ENCODE measurements at regions not wholly inside any gene's neighbourhood (a gene's known extent, or its start where the extent isn't known, plus 50 kb on each side); places are given as distances from the start of the nearest gene placed in this dataset.
"Not testable (repeated sequence)": the region's sequence is repeated elsewhere in the genome, so short reads cannot be mapped to it uniquely, and the experiment has no call there.

GRCh38 chr22:25348391-25348790 is 129.0 kb downstream of the CRYBB2 start:
- 100% methylated on average over 1 of the region's 2 CpGs for WGBS (ENCODE audit: insufficient coverage)
- H3K9me3 ChIP-seq (ENCODE audit: control insufficient read depth, insufficient read depth, low read length) = no peaks in the 10 kb centered on the region
- H3K36me3 ChIP-seq (ENCODE audit: control insufficient read depth, insufficient read depth, low read length) = peaks cover 40% of the 10 kb centered on the region
- no peaks in the 10 kb centered on the region for H3K27me3 ChIP-seq (ENCODE audit: control insufficient read depth, insufficient read depth, low read length)
- H3K4me3 ChIP-seq (ENCODE audit: low read depth, low read length) = no peak overlapping the region
- H3K27ac ChIP-seq (ENCODE audit: low read depth, low read length) = no peak overlapping the region
- no peaks in the 10 kb centered on the region for H3K4me1 ChIP-seq (ENCODE audit: control insufficient read depth, insufficient read depth, low read length)
- no peak for DNase-seq (ENCODE audit: low read depth in 4 of 6, low spot score in 6 of 6)

DNA sequence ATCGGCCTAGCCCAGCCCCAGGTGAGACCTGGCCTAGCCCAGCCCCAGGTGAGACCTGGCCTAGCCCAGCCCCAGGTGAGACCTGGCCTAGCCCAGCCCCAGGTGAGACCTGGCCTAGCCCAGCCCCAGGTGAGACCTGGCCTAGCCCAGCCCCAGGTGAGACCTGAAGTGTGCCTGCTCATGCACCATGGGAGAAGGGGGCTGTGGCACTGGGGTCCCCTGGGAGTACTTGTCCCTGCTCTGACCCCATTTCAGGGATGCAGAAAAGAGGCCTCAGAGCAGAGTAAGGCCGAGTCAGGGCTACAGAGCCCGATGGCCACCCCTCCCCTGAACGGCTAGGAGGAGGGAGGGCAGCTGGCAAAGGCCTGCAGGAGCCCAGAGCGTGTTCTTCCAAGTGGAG is 129.6 kb downstream of the CRYBB2 start:
- not testable (repeated sequence) for H3K27ac ChIP-seq (ENCODE audit: low read depth, low read length); DNase-seq (ENCODE audit: low read depth in 4 of 6, low spot score in 6 of 6); H3K4me3 ChIP-seq (ENCODE audit: low read depth, low read length); H3K4me1 ChIP-seq (ENCODE audit: control insufficient read depth, insufficient read depth, low read length); H3K27me3 ChIP-seq (ENCODE audit: control insufficient read depth, insufficient read depth, low read length); H3K9me3 ChIP-seq (ENCODE audit: control insufficient read depth, insufficient read depth, low read length)
- H3K36me3 ChIP-seq (ENCODE audit: control insufficient read depth, insufficient read depth, low read length) = peaks cover 46% of the 10 kb centered on the region
- WGBS (ENCODE audit: insufficient coverage) = 93% methylated on average over 3 of the region's 5 CpGs

- no peak overlapping the region for H3K4me3 ChIP-seq (ENCODE audit: low read depth, low read length)
- no peak for DNase-seq (ENCODE audit: low read depth in 4 of 6, low spot score in 6 of 6)
- H3K27ac ChIP-seq (ENCODE audit: low read depth, low read length) = no peak overlapping the region
- 87% methylated on average over 26 of the region's 26 CpGs for WGBS (ENCODE audit: insufficient coverage)
- H3K27me3 ChIP-seq (ENCODE audit: control insufficient read depth, insufficient read depth, low read length) = no peaks in the 10 kb centered on the region
- H3K4me1 ChIP-seq (ENCODE audit: control insufficient read depth, insufficient read depth, low read length) = no peaks in the 10 kb centered on the region
- no peaks in the 10 kb centered on the region for H3K9me3 ChIP-seq (ENCODE audit: control insufficient read depth, insufficient read depth, low read length)
- H3K36me3 ChIP-seq (ENCODE audit: control insufficient read depth, insufficient read depth, low read length) = peaks cover 59% of the 10 kb centered on the region
These were observed 131.1 kb downstream of the CRYBB2 start for GRCh38 chr22:25350551-25350971.

GRCh38 chr22:25351631-25352293 is 132.3 kb downstream of the CRYBB2 start:
- H3K4me3 ChIP-seq (ENCODE audit: low read depth, low read length) = no peak overlapping the region
- H3K36me3 ChIP-seq (ENCODE audit: control insufficient read depth, insufficient read depth, low read length) = peaks cover 60% of the 10 kb centered on the region
- no peaks in the 10 kb centered on the region for H3K4me1 ChIP-seq (ENCODE audit: control insufficient read depth, insufficient read depth, low read length)
- no peaks in the 10 kb centered on the region for H3K27me3 ChIP-seq (ENCODE audit: control insufficient read depth, insufficient read depth, low read length)
- no peak overlapping the region for H3K27ac ChIP-seq (ENCODE audit: low read depth, low read length)
- no peak for DNase-seq (ENCODE audit: low read depth in 4 of 6, low spot score in 6 of 6)
- no peaks in the 10 kb centered on the region for H3K9me3 ChIP-seq (ENCODE audit: control insufficient read depth, insufficient read depth, low read length)
- 98% methylated on average over 18 of the region's 18 CpGs for WGBS (ENCODE audit: insufficient coverage)

DNA sequence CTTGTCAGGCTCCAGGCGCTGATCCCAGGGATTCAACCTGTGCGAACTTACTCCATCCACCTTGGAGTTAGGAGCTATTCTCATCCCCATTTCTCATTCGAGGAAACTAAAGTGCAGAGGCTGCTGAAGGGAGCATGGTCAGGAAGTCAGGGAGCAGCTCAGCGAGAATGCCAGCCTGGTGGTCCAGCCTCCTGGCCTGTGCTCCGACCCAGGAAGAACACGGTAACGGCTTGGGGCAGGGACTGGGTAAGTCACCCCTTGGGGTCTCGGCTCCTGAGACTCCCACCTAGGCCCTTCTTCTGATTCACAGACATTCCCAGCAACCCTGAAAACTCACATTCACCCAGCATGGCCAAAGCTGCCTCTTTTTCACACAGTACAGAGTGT is 132.8 kb downstream of the CRYBB2 start:
- Histone ChIP-seq H3K9me3 (ENCODE audit: control insufficient read depth, insufficient read depth, low read length) (no peaks in the 10 kb centered on the region), H3K36me3 (ENCODE audit: control insufficient read depth, insufficient read depth, low read length) (peaks cover 60% of the 10 kb centered on the region), H3K27ac (ENCODE audit: low read depth, low read length) (no peak overlapping the region), H3K4me3 (ENCODE audit: low read depth, low read length) (no peak overlapping the region), H3K27me3 (ENCODE audit: control insufficient read depth, insufficient read depth, low read length) (no peaks in the 10 kb centered on the region), H3K4me1 (ENCODE audit: control insufficient read depth, insufficient read depth, low read length) (no peaks in the 10 kb centered on the region)
- WGBS (ENCODE audit: insufficient coverage) = 98% methylated on average over 8 of the region's 8 CpGs
- no peak for DNase-seq (ENCODE audit: low read depth in 4 of 6, low spot score in 6 of 6)

GRCh38 chr22:25353516-25354445 is 134.3 kb downstream of the CRYBB2 start:
- no peak overlapping the region for H3K27ac ChIP-seq (ENCODE audit: low read depth, low read length)
- no peak for DNase-seq (ENCODE audit: low read depth in 4 of 6, low spot score in 6 of 6)
- no peaks in the 10 kb centered on the region for H3K9me3 ChIP-seq (ENCODE audit: control insufficient read depth, insufficient read depth, low read length)
- peaks cover 70% of the 10 kb centered on the region for H3K36me3 ChIP-seq (ENCODE audit: control insufficient read depth, insufficient read depth, low read length)
- H3K4me3 ChIP-seq (ENCODE audit: low read depth, low read length) = no peak overlapping the region
- no peaks in the 10 kb centered on the region for H3K27me3 ChIP-seq (ENCODE audit: control insufficient read depth, insufficient read depth, low read length)
- H3K4me1 ChIP-seq (ENCODE audit: control insufficient read depth, insufficient read depth, low read length) = no peaks in the 10 kb centered on the region
- WGBS (ENCODE audit: insufficient coverage) = 96% methylated on average over 22 of the region's 22 CpGs

- DNase-seq (ENCODE audit: low read depth in 4 of 6, low spot score in 6 of 6) = no peak
These were observed 135.0 kb downstream of the CRYBB2 start for GRCh38 chr22:25354456-25354855.

GRCh38 chr22:25357132-25357455 is 137.7 kb downstream of the CRYBB2 start:
- Histone ChIP-seq H3K9me3 (ENCODE audit: control insufficient read depth, insufficient read depth, low read length) (no peaks in the 10 kb centered on the region), H3K27me3 (ENCODE audit: control insufficient read depth, insufficient read depth, low read length) (no peaks in the 10 kb centered on the region), H3K27ac (ENCODE audit: low read depth, low read length) (no peak overlapping the region), H3K4me1 (ENCODE audit: control insufficient read depth, insufficient read depth, low read length) (peaks cover 3% of the 10 kb centered on the region), H3K4me3 (ENCODE audit: low read depth, low read length) (no peak overlapping the region), H3K36me3 (ENCODE audit: control insufficient read depth, insufficient read depth, low read length) (peaks cover 74% of the 10 kb centered on the region)
- 91% methylated on average over 10 of the region's 10 CpGs for WGBS (ENCODE audit: insufficient coverage)
- DNase-seq (ENCODE audit: low read depth in 4 of 6, low spot score in 6 of 6) = no peak

More at GRCh38 chr22:25354456-25354855, 135.0 kb downstream of the CRYBB2 start:
- 89% methylated on average over 12 of the region's 12 CpGs for WGBS (ENCODE audit: insufficient coverage)
- Histone ChIP-seq H3K9me3 (ENCODE audit: control insufficient read depth, insufficient read depth, low read length) (no peaks in the 10 kb centered on the region), H3K4me1 (ENCODE audit: control insufficient read depth, insufficient read depth, low read length) (no peaks in the 10 kb centered on the region), H3K27ac (ENCODE audit: low read depth, low read length) (no peak overlapping the region), H3K36me3 (ENCODE audit: control insufficient read depth, insufficient read depth, low read length) (peaks cover 70% of the 10 kb centered on the region), H3K4me3 (ENCODE audit: low read depth, low read length) (no peak overlapping the region), H3K27me3 (ENCODE audit: control insufficient read depth, insufficient read depth, low read length) (no peaks in the 10 kb centered on the region)

DNA sequence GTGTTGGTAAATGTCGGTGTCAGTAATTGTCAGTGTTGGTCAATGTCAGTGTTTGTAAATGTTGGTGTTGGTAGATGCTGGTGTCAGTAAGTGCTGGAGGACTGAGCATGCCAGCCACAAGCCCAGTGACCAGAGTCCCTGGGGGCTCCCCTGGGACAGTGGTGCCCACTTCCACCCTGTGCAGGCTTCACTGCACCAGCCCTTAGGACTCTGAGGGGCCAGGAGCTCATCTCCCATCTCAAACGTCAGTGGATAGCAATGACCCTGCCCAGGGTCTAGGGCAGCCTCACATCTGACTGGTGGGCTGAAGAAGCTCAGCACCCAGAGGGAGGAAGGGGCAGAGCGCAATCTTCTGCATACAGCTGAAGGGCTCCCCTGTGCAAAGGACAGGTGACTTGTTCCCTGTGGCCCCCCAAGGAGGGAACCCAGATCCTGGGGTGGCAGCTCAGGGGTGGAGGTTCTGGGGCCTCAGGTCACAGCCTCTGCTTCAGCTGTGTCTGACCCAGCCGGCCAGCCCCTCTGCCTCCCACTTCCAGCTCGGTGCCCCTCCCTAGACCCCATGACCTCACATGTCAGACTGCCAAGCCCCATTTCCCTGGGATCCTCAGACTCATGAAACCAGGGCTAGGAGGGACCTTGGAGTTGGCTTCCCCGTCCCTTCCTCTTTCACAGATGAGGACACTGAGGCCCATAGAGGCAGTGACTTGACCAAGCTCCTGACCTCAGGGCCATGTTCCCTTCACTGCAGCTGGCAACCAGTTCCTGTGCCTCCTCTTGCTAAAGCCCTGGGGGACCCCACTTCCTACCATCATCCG is 138.4 kb downstream of the CRYBB2 start:
- Histone ChIP-seq H3K27me3 (ENCODE audit: control insufficient read depth, insufficient read depth, low read length) (no peaks in the 10 kb centered on the region), H3K9me3 (ENCODE audit: control insufficient read depth, insufficient read depth, low read length) (no peaks in the 10 kb centered on the region), H3K36me3 (ENCODE audit: control insufficient read depth, insufficient read depth, low read length) (peaks cover 71% of the 10 kb centered on the region), H3K4me1 (ENCODE audit: control insufficient read depth, insufficient read depth, low read length) (peaks cover 10% of the 10 kb centered on the region), H3K4me3 (ENCODE audit: low read depth, low read length) (no peak overlapping the region), H3K27ac (ENCODE audit: low read depth, low read length) (no peak overlapping the region)
- WGBS (ENCODE audit: insufficient coverage) = 92% methylated on average over 7 of the region's 7 CpGs
- no peak for DNase-seq (ENCODE audit: low read depth in 4 of 6, low spot score in 6 of 6)
